ENCODE measurements at regions not wholly inside any gene's neighbourhood (a gene's known extent, or its start where the extent isn't known, plus 50 kb on each side); places are given as distances from the start of the nearest gene placed in this dataset.

DNA sequence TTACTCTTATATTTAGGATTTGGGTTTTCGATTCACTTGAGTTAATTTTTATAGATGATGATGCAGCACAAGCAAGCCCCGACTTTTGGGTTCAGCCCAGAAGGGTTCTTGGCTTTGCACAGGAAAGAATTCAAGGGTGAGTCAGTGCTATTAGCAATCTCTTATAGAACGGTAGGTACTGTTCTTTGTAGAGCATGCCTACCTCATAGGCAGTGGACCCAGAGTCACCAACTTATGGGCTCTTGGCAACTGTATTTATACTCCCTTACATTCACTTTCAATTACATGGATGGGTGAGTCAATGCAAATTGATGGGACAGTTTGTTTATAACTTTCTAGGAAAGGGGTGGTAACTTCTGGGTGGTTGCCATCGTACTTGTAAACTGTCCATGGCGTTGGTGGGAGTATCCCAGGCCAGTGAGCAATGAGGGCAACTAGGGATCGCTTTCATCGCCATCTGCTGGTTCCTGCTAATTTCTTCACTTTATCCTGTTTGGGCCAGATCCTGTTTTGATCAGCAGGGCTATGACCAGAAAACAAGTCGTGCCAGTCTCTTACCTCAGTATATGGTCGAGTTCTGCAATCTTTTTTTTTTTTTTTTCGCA is 362.6 kb downstream of the CNTNAP4 start:
- TF ChIP-seq, protein P1, sequence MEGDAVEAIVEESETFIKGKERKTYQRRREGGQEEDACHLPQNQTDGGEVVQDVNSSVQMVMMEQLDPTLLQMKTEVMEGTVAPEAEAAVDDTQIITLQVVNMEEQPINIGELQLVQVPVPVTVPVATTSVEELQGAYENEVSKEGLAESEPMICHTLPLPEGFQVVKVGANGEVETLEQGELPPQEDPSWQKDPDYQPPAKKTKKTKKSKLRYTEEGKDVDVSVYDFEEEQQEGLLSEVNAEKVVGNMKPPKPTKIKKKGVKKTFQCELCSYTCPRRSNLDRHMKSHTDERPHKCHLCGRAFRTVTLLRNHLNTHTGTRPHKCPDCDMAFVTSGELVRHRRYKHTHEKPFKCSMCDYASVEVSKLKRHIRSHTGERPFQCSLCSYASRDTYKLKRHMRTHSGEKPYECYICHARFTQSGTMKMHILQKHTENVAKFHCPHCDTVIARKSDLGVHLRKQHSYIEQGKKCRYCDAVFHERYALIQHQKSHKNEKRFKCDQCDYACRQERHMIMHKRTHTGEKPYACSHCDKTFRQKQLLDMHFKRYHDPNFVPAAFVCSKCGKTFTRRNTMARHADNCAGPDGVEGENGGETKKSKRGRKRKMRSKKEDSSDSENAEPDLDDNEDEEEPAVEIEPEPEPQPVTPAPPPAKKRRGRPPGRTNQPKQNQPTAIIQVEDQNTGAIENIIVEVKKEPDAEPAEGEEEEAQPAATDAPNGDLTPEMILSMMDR (IDR thresholded peaks at IDR 0.05; ENCODE audit: insufficient read depth, low read depth, low read length): peak; percentile 19
- TF ChIP-seq EZH2 (IDR thresholded peaks at IDR 0.05; ENCODE audit: insufficient read depth, low read length): no peak

All from astrocyte (in vitro differentiated cells and primary cell).